HG03442 (cell line): ENCODE measurements at regions not wholly inside any gene's neighbourhood (a gene's known extent, or its start where the extent isn't known, plus 50 kb on each side); places are given as distances from the start of the nearest gene placed in this dataset.

Source experiments
- ATAC-seq: cut with Tn5 transposase; IDR thresholded peaks from one replicate; pipeline ENCODE4 v1.9.1; 2021; ENCODE audit warnings: mild to moderate bottlenecking, moderate library complexity; ENCODE audit not compliant: unreplicated experiment

- no peak for ATAC-seq
Measured at GRCh38 chr1:55955016-55955621, 624.2 kb downstream of the PLPP3 start.

- no peak for ATAC-seq
Measured at GRCh38 chr1:55951291-55951690, 628.1 kb downstream of the PLPP3 start.

- no peak for ATAC-seq
Measured at GRCh38 chr1:55947446-55947845, 631.9 kb downstream of the PLPP3 start.

DNA sequence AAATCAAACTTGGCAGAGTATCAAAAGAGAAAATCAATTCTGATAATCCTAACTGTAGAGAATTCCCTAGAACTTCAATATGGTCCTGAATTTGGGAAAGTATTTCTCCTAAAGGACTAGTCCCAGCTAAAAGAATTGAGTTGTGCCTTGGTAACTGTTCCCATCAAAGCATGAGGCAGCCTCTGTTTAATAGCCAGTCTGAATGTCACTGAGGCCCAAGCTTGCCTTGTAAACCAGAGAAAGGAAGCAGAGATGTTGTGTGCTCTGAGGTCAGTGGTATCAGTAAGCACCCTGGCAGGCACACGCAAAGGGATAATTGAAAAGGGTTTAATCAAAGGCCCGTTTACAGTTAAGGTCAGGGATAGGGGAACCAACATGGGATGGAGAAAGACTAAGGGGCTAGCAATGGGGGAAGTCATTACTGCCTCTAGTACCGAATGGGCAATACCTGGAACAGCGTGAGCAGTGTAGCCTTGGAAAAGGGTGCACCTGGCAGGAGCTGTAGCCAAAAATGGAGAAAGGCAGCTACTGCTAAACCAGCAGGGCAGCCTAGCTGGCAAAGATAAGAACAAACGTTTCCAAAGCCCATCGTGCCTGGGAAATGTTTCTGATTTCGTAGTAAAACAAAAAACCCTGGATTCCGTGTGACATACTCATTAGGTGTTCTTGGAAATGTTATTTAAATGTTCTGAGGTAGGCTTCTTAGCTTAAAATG is 635.5 kb downstream of the PLPP3 start:
- no peak for ATAC-seq

DNA sequence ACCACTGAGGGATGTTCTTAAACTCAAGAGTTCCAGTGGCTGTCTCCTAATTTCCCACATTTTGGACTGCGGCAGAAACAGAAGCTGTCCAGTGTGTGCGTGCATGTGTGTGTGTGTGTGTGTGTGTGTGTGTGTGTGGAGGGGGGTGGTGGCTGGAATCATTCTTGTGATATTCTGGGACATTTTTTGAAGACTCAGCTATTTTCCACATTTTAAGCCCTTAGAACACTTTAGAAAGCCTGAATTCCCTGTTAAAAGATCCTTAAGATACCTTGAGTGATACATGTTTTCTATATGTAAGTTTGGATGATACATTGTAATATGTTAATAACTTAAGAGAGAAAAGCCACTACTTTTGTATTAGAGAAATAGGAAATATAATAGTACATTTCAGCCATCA is 636.4 kb downstream of the PLPP3 start:
- ATAC-seq, result no peak

DNA sequence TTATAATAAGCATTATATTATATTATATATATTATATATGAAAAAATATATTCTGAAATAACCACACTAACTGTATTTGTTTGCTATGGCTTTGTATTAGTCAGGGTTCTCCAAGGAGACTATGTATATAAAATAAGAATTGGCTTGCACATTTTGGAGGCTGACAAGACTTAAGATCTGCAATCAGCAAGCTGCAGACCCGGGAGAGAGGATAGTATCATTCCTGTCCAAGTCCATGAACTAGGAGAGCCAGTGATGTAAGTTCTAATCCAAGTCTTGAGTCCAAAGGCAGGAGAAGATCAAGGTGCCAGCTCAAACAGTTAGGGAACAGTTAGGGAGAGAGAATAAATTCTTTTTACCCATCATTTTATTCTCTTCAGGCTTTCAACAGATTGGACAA is 639.5 kb downstream of the PLPP3 start:
- no peak for ATAC-seq

DNA sequence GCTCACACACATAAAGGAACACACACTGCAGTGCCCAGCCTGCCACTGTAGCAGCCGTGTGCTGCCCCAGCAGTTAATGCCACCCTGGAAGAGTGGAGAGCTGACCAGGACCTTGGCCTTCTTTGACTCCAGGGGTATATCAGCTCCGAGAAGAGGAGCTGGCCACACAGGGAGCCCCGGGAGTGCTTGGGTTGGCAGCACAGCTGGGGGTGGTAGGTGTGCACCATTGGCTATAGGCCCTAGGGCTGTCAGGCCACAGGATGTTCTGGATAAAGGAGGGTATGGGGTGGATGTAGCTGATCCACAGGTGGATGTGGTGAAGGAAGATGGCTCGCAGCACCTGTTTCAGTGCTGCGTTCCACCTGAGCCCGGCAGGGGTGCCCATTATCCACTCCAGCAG is 640.5 kb downstream of the PLPP3 start:
- ATAC-seq, result no peak

DNA sequence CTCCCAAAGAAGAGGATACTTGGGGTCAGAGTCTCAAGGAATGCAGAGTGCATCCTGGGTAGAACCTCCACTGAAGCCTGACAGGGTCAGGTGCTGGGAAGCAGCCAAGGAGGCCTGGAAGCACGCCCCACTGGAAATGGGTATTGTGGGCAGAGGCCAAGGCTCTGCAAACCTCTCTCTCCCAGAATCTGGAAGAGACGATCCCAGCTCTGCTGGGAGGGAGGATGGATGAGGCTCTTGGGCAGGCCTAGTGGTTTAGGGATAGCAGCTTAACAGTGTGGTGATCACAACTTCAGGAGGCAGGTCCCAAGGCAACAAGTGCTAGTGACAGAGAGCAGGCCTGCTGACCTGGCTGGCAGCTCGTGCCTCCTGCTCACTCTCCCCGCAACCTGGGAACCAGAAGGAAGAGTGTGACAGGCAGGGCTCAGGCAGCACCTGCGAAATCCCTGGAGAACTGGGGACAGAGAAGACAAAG is 641.0 kb downstream of the PLPP3 start:
- ATAC-seq, result no peak

DNA sequence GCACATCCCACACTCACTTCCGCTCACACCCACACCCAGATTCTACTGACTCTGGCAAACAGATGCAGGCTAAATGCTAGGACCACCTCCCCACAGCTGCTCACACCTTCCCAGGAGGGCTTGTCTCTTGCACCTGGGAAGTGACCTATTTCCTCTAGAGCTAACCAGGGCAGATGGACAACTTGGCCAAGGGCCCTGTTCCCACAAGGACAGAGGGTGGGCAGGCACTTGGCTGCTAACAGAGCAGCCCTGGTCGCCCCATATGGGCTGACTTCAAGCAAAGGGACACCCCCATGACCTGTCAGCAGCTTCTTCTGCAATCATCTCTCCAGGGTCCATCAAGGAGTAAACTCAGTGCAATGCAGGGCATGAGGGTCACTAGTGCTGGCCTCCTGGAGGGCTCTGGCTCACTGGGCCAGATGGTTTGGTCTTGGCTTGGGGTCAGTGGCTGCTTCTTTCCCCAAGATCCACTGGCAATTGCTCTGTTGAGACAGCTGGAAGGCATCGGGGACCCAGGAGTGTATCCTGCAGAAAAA is 641.5 kb downstream of the PLPP3 start:
- ATAC-seq, result no peak

GRCh38 chr1:55935236-55935635 is 644.1 kb downstream of the PLPP3 start:
- ATAC-seq, result no peak

GRCh38 chr1:55932402-55932801 is 647.0 kb downstream of the PLPP3 start:
- no peak for ATAC-seq

DNA sequence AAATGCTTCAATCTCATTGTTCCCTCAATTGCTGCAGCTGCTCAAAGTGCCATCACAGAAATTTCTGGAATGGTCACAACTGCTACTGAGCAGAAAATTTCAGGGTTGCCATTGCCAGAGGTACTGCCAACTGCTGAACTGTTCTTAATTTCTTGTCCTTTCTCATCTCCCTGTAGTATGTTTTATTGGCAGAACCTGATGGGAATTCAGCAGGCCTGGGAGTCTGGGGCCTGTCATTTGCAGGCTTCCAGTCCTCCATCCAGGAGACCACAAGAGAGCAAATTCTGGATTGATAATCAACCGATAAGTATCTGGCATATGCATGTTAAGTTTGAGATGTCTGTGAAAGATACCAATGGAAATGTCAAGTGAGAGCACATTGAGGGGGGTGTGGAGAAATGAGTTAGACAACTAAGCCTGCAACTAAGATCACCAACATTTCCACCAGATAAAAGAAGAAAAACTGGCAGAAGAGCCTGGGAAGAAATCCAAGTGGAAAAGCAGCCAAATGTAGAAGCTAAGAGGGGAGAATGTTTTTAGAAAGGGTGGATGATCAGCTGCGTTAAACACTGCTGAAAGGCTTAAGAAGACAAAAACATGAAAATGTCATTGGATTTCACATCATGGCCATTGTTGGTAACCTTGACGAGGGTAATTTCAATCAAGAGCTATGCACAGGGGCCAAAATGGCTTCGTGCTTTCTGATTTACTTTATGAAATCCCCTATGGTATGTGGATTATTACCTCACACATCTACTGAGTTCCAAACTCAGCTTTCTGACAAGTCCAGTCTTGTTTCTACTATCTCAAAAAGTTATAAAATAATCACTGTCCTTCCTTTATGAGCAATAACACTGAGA is 648.1 kb downstream of the PLPP3 start:
- ATAC-seq, result no peak

DNA sequence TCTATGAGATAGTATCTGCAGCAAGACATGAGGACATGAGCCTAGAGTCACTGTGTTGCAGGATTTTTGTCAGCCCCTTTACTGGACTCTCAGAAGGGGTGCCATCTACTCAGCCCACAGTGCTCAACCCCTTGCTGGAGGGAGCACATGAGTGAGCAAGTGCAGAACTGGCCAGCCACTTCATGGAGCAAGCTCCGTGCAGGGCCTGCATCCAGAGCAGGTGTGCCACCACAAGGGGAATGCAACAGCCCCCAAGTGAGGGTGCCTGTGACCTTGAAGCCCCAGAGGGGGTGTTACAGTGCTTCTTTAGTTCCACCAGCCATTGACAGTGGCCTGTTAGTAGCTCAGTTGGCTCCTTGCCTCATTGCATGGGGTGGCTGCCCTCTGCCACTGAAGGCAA is 649.7 kb downstream of the PLPP3 start:
- no peak for ATAC-seq

- ATAC-seq, result no peak
Measured at GRCh38 chr1:55928576-55928975, 650.8 kb downstream of the PLPP3 start.

DNA sequence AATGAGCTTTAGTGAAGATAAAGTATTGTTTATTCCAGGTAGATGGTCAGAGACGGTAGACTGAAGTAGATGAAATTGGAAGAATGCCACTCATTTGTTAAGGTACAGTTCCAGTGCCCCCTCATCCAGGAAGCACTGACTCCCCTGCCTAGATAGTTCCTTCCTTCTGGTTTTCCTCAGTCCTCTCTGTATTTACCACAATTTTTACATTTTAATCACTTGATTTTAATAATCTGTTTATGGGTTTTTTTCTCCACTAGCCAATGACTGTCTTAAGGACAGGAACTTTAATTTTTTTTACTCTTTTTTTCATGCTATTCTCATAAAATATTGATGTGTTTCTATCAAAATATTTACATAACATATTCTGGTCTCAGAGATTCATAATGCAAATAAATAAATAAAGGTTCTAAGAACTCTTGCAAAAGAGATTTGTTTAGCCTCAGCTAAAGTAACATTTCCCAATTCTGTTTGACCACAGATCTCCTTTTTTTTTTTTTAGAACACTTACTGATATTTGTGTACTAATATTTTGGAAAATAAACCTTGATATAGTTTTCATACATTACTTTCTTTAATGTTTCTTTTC is 651.6 kb downstream of the PLPP3 start:
- ATAC-seq, result no peak

- ATAC-seq, result no peak
Measured at GRCh38 chr1:55926906-55927471, 652.4 kb downstream of the PLPP3 start.

GRCh38 chr1:55916907-55917306 is 662.5 kb downstream of the PLPP3 start:
- no peak for ATAC-seq

- no peak for ATAC-seq
Measured at GRCh38 chr1:55916481-55916880, 662.9 kb downstream of the PLPP3 start.

GRCh38 chr1:55913565-55913964 is 665.8 kb downstream of the PLPP3 start:
- no peak for ATAC-seq

DNA sequence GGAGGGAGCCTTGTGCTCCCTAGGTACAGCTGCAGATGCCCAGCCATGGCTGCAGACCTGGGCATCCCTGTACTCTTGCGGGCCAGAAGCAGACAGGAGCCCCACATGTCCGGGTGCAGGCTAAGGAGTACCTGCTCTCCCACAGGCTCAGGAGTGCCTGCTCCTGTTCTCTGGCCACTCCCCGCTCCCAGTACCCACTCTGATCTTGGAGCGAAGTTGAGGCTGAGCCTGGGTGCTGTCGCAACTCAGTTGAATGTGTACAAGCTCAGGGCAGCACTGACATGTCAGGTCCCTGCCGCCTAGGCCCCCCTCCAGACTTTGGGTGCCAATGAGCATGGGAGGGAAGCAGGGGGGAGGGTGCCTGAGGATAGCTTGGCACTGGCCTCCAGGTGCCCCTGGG is 666.9 kb downstream of the PLPP3 start:
- ATAC-seq, result no peak

GRCh38 chr1:55904541-55904940 is 674.8 kb downstream of the PLPP3 start:
- no peak for ATAC-seq
